ENCODE measurements at regions not wholly inside any gene's neighbourhood (a gene's known extent, or its start where the extent isn't known, plus 50 kb on each side); places are given as distances from the start of the nearest gene placed in this dataset.

DNA sequence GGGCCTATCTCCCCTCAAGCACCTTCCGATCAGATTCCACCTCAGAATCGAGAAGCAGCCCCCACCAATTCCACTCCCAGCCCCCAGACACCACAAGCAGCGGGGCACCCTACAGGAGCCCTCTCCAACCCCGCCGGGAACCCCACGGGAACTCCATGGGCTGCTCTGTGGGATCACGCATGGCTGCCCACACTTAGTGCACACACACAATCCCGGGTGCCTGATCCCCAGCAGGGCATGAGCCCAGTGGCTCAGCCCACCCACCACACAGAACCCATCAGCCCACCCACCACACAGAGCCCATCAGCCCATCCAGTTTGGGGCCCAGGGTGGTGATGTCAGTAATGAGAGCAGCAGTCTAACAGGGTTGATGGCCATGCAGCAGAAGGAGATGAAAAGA, 141.6 kb upstream of the LINGO1 start:
- TF ChIP-seq POLR2A (IDR thresholded peaks at IDR 0.05) (no peak), POLR2AphosphoS5 (IDR thresholded peaks at IDR 0.05) (no peak)
- TF ChIP-seq, protein P1, sequence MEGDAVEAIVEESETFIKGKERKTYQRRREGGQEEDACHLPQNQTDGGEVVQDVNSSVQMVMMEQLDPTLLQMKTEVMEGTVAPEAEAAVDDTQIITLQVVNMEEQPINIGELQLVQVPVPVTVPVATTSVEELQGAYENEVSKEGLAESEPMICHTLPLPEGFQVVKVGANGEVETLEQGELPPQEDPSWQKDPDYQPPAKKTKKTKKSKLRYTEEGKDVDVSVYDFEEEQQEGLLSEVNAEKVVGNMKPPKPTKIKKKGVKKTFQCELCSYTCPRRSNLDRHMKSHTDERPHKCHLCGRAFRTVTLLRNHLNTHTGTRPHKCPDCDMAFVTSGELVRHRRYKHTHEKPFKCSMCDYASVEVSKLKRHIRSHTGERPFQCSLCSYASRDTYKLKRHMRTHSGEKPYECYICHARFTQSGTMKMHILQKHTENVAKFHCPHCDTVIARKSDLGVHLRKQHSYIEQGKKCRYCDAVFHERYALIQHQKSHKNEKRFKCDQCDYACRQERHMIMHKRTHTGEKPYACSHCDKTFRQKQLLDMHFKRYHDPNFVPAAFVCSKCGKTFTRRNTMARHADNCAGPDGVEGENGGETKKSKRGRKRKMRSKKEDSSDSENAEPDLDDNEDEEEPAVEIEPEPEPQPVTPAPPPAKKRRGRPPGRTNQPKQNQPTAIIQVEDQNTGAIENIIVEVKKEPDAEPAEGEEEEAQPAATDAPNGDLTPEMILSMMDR (IDR thresholded peaks at IDR 0.05 in 8 of 11, conservative IDR thresholded peaks at IDR 0.05 in 3 of 11): no peak
